H9 (cell line): ENCODE measurements at regions not wholly inside any gene's neighbourhood (a gene's known extent, or its start where the extent isn't known, plus 50 kb on each side); places are given as distances from the start of the nearest gene placed in this dataset.

Experiments
- DNase-seq: peaks from one replicate; pipeline ENCODE4 v3.0.0-alpha.2; 2017
- H2AFZ ChIP-seq: one replicate; pipeline ENCODE4 v1.6.1; 2013; ENCODE audit warnings: mild to moderate bottlenecking, low read length, control low read depth, moderate library complexity
- H2AK5ac ChIP-seq: 2 replicates; pipeline ENCODE4 v1.6.1; 2013; ENCODE audit warnings: low read length, control low read depth, mixed read lengths; ENCODE audit not compliant: insufficient read length
- H2BK120ac ChIP-seq: one replicate; pipeline ENCODE4 v1.6.1; 2013; ENCODE audit warnings: low read depth, mild to moderate bottlenecking, low read length, control low read depth, inconsistent platforms; ENCODE audit not compliant: poor library complexity, severe bottlenecking
- H2BK12ac ChIP-seq: 2 replicates; pipeline ENCODE4 v1.6.1; 2013; ENCODE audit warnings: low read length, control low read depth, mixed read lengths, low read depth; ENCODE audit not compliant: insufficient read length
- H2BK15ac ChIP-seq: 2 replicates; pipeline ENCODE4 v1.6.1; 2013; ENCODE audit warnings: low read depth, low read length, control low read depth
- H2BK20ac ChIP-seq: one replicate; pipeline ENCODE4 v1.6.1; 2013; ENCODE audit warnings: low read depth, mild to moderate bottlenecking, low read length, control low read depth, inconsistent platforms; ENCODE audit not compliant: poor library complexity, severe bottlenecking
- H2BK5ac ChIP-seq: 2 replicates; pipeline ENCODE4 v1.6.1; 2013; ENCODE audit warnings: low read length, control low read depth, mixed read lengths; ENCODE audit not compliant: insufficient read length
- H3K14ac ChIP-seq: 2 replicates; pipeline ENCODE4 v1.6.1; 2013; ENCODE audit warnings: low read length, control low read depth; ENCODE audit not compliant: insufficient read depth
- H3K18ac ChIP-seq: 2 replicates; pipeline ENCODE4 v1.6.1; 2013; ENCODE audit warnings: low read depth, mild to moderate bottlenecking, mixed read lengths, low read length, control low read depth; ENCODE audit not compliant: insufficient read length
- H3K23ac ChIP-seq: 2 replicates; pipeline ENCODE4 v1.6.1; 2013; ENCODE audit warnings: low read length, control low read depth, mixed read lengths, low read depth; ENCODE audit not compliant: insufficient read length
- H3K23me2 ChIP-seq: 2 replicates; pipeline ENCODE4 v1.6.1; 2013; ENCODE audit warnings: low read depth, mild to moderate bottlenecking, mixed read lengths, low read length, control low read depth; ENCODE audit not compliant: insufficient read length, poor library complexity, severe bottlenecking
- H3K27ac ChIP-seq: 2 replicates; pipeline ENCODE4 v1.5.1; 2013; ENCODE audit warnings: low read length, control low read depth, mixed read lengths, low read depth; ENCODE audit not compliant: insufficient read length
- H3K27me3 ChIP-seq: 2 replicates; pipeline ENCODE4 v1.6.1; 2013; ENCODE audit warnings: low read length, control low read depth, inconsistent platforms; ENCODE audit not compliant: insufficient read depth
- H3K4ac ChIP-seq: 2 replicates; pipeline ENCODE4 v1.6.1; 2013; ENCODE audit warnings: low read depth, mild to moderate bottlenecking, control low read depth, inconsistent platforms, low read length, moderate library complexity
- H3K4me1 ChIP-seq: 2 replicates; pipeline ENCODE4 v1.6.1; 2013; ENCODE audit warnings: low read length, control low read depth, inconsistent platforms; ENCODE audit not compliant: insufficient read depth
- H3K4me2 ChIP-seq: 2 replicates; pipeline ENCODE4 v1.6.1; 2013; ENCODE audit warnings: low read length, control low read depth, mixed read lengths; ENCODE audit not compliant: insufficient read length, insufficient read depth
- H3K56ac ChIP-seq: 2 replicates; pipeline ENCODE4 v1.6.1; 2013; ENCODE audit warnings: low read depth, mild to moderate bottlenecking, mixed read lengths, low read length, control low read depth; ENCODE audit not compliant: insufficient read length
- H3K79me1 ChIP-seq: 2 replicates; pipeline ENCODE4 v1.6.1; 2013; ENCODE audit warnings: low read depth, mild to moderate bottlenecking, moderate library complexity, low read length, control low read depth, inconsistent platforms; ENCODE audit not compliant: insufficient read depth, poor library complexity, severe bottlenecking
- H3K79me2 ChIP-seq: 2 replicates; pipeline ENCODE4 v1.6.1; 2013; ENCODE audit warnings: low read length, control low read depth, inconsistent platforms; ENCODE audit not compliant: insufficient read depth
- H3K9ac ChIP-seq: 2 replicates; pipeline ENCODE4 v1.6.1; 2013; ENCODE audit warnings: low read length, control low read depth, mixed read lengths; ENCODE audit not compliant: insufficient read length; ENCODE audit errors: extremely low read depth
- H3K9me3 ChIP-seq: one replicate; pipeline ENCODE4 v1.6.1; 2013; ENCODE audit warnings: low read depth, low read length, inconsistent platforms; ENCODE audit not compliant: control insufficient read depth
- H3T11ph ChIP-seq: one replicate; pipeline ENCODE4 v1.6.1; 2013; ENCODE audit warnings: mild to moderate bottlenecking, low read length, control low read depth, inconsistent platforms
- H4K20me1 ChIP-seq: one replicate; pipeline ENCODE4 v1.6.1; 2013; ENCODE audit not compliant: control insufficient read depth, insufficient read length, insufficient read depth
- H4K5ac ChIP-seq: 2 replicates; pipeline ENCODE4 v1.6.1; 2013; ENCODE audit warnings: low read depth, mild to moderate bottlenecking, mixed read lengths, low read length, control low read depth; ENCODE audit not compliant: insufficient read length
- H4K8ac ChIP-seq: replicated peaks from 2 replicates; pipeline ENCODE4 v1.6.1; 2013; ENCODE audit warnings: low read length, control low read depth, mixed read lengths, low read depth; ENCODE audit not compliant: insufficient read length
- H4K91ac ChIP-seq: 2 replicates; pipeline ENCODE4 v1.6.1; 2013; ENCODE audit warnings: low read depth, mild to moderate bottlenecking, moderate library complexity, mixed read lengths, low read length, control low read depth; ENCODE audit not compliant: insufficient read length
- H3K27ac Mint-ChIP-seq, 3 experiments: 2 replicates in 2 of 3; 3 replicates in 1 of 3; pipeline ENCODE4 v1.8.0; 2020 to 2021; ENCODE audit warnings: mixed read lengths in 3 of 3, mild to moderate bottlenecking in 1 of 3, moderate library complexity in 1 of 3
- H3K27me3 Mint-ChIP-seq: 2 replicates; pipeline ENCODE4 v1.8.0; 2021; ENCODE audit warnings: low read depth, mild to moderate bottlenecking, moderate library complexity, mixed read lengths
- H3K36me3 Mint-ChIP-seq, 3 experiments: 2 replicates in 2 of 3; 3 replicates in 1 of 3; pipeline ENCODE4 v1.8.0; 2020 to 2021; ENCODE audit warnings: low read depth in 3 of 3, mixed read lengths in 3 of 3; ENCODE audit not compliant: insufficient read depth in 1 of 3
- H3K4me1 Mint-ChIP-seq, 2 experiments: 2 replicates each; pipeline ENCODE4 v1.8.0; 2020; ENCODE audit warnings: mixed read lengths in 2 of 2
- H3K4me3 Mint-ChIP-seq, 2 experiments: 2 replicates in 1 of 2; 3 replicates in 1 of 2; pipeline ENCODE4 v1.8.0; 2020 to 2021; ENCODE audit warnings: mild to moderate bottlenecking in 2 of 2, mixed read lengths in 2 of 2, moderate library complexity in 1 of 2
- H3K9me3 Mint-ChIP-seq, 2 experiments: 2 replicates in 1 of 2; 3 replicates in 1 of 2; pipeline ENCODE4 v1.8.0; 2020; ENCODE audit warnings: mild to moderate bottlenecking in 2 of 2, mixed read lengths in 2 of 2, moderate library complexity in 1 of 2
- WGBS: extraction: QIAGEN DNeasy Blood & Tissue Kit; methylation state at CpG from one replicate; pipeline ENCODE4 v1.1.7; 2013; ENCODE audit warnings: missing lambda C conversion rate, low lambda C conversion rate, mixed read lengths; ENCODE audit not compliant: insufficient read length; ENCODE audit errors: extremely low coverage; 5-methylcytosine and 5-hydroxymethylcytosine counted together
- TF ChIP-seq, protein P1 (sequence below): fragments of 200-600 bp; sonication (generic); conservative IDR thresholded peaks from 3 replicates; pipeline ENCODE4 v1.8.0; 2021; ENCODE audit warnings: antibody characterized with exemption, mild to moderate bottlenecking

GRCh38 chr2:5437375-5437774, 254.8 kb upstream of the SOX11 start:
- Histone ChIP-seq H2BK120ac (no peak overlapping the region), H3T11ph (no peak overlapping the region), H3K18ac (no peak overlapping the region), H2BK12ac (no peak overlapping the region), H3K27me3 (no peaks in the 10 kb centered on the region), H3K9ac (no peak overlapping the region), H3K79me2 (no peaks in the 10 kb centered on the region), H2BK20ac (no peak overlapping the region), H3K23me2 (no peaks in the 10 kb centered on the region), H2BK5ac (no peak overlapping the region), H2BK15ac (no peak overlapping the region), H3K23ac (no peak overlapping the region), H3K56ac (no peak overlapping the region), H3K27ac (no peak overlapping the region), H4K5ac (no peak overlapping the region), H3K4me2 (no peak overlapping the region), H3K14ac (no peak overlapping the region), H2AK5ac (no peak overlapping the region), H4K20me1 (no peaks in the 10 kb centered on the region), H3K4ac (no peak overlapping the region), H2AFZ (no peak overlapping the region), H3K4me1 (no peaks in the 10 kb centered on the region), H3K79me1 (no peaks in the 10 kb centered on the region), H4K8ac (no peak overlapping the region), H4K91ac (no peak overlapping the region), H3K9me3 (no peaks in the 10 kb centered on the region)
- no CpG with 5 or more reads among the region's 4 CpGs for WGBS
- Mint-ChIP-seq H3K9me3 (no peaks in the 10 kb centered on the region), H3K4me1 (peaks cover 5% of the 10 kb centered on the region in 2 experiments), H3K36me3 (no peaks in the 10 kb centered on the region), H3K27me3 (no peaks in the 10 kb centered on the region), H3K4me3 (no peak overlapping the region), H3K27ac (no peak overlapping the region)
- DNase-seq, result no peak
- TF ChIP-seq, protein P1, sequence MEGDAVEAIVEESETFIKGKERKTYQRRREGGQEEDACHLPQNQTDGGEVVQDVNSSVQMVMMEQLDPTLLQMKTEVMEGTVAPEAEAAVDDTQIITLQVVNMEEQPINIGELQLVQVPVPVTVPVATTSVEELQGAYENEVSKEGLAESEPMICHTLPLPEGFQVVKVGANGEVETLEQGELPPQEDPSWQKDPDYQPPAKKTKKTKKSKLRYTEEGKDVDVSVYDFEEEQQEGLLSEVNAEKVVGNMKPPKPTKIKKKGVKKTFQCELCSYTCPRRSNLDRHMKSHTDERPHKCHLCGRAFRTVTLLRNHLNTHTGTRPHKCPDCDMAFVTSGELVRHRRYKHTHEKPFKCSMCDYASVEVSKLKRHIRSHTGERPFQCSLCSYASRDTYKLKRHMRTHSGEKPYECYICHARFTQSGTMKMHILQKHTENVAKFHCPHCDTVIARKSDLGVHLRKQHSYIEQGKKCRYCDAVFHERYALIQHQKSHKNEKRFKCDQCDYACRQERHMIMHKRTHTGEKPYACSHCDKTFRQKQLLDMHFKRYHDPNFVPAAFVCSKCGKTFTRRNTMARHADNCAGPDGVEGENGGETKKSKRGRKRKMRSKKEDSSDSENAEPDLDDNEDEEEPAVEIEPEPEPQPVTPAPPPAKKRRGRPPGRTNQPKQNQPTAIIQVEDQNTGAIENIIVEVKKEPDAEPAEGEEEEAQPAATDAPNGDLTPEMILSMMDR, result no peak
